K562 (cell line): ENCODE measurements at regions not wholly inside any gene's neighbourhood (a gene's known extent, or its start where the extent isn't known, plus 50 kb on each side); places are given as distances from the start of the nearest gene placed in this dataset.
"Not testable (repeated sequence)": the region's sequence is repeated elsewhere in the genome, so short reads cannot be mapped to it uniquely, and the experiment has no call there.

ENCODE experiments used
- BACH1 ChIP-seq: fragments of 200-800 bp; sonication (Bioruptor generic); IDR thresholded peaks from 2 replicates; pipeline ENCODE4 v1.6.1; 2016; ENCODE audit warnings: missing genetic modification characterization, missing compliant biosample characterization
- CEBPB ChIP-seq: fragments of 450-650 bp; IDR thresholded peaks from 2 replicates; pipeline ENCODE4 v1.6.1; 2016; ENCODE audit warnings: missing genetic modification characterization, missing compliant biosample characterization
- CREB1 ChIP-seq, 2 experiments: sonication (generic) in 1 of 2; formaldehyde crosslinking in 1 of 2; IDR thresholded peaks; 2 replicates each; pipeline versions ENCODE4 v1.6.1 to v1.8.0; 2012 to 2022; ENCODE audit warnings: inconsistent platforms in 1 of 2, mild to moderate bottlenecking in 1 of 2, missing genetic modification reagents in 1 of 2, moderate library complexity in 1 of 2
- RFX7 ChIP-seq: fragments of 250-450 bp; sonication (Bioruptor Pico); IDR thresholded peaks from 2 replicates; pipeline ENCODE4 v1.5.1; 2021; ENCODE audit warnings: mild to moderate bottlenecking
- ZNF282 ChIP-seq: sonication (generic); formaldehyde crosslinking; IDR thresholded peaks from 2 replicates; pipeline ENCODE4 v1.8.1; 2023; ENCODE audit warnings: missing genetic modification reagents
- TF ChIP-seq, protein P1 (sequence below): sonication (generic); formaldehyde crosslinking; IDR thresholded peaks from 2 replicates; pipeline ENCODE4 v1.9.0; 2022; ENCODE audit warnings: mild to moderate bottlenecking, missing genetic modification reagents
- TF ChIP-seq, protein P2 (sequence below): fragments of 450-650 bp; IDR thresholded peaks from 2 replicates; pipeline ENCODE4 v1.6.1; 2016
- TF ChIP-seq, protein P3 (sequence below), 3 experiments: IDR thresholded peaks in 2 of 3; conservative IDR thresholded peaks in 1 of 3; 2 replicates each; pipeline ENCODE4 v1.5.1; 2011 to 2012; ENCODE audit warnings: low read length in 3 of 3, mild to moderate bottlenecking in 3 of 3, control low read depth in 2 of 3, improper control_type of control experiment in 1 of 3, inconsistent platforms in 1 of 3, low read depth in 1 of 3, mixed read lengths in 1 of 3, moderate library complexity in 1 of 3; ENCODE audit not compliant: insufficient read depth in 2 of 3

DNA sequence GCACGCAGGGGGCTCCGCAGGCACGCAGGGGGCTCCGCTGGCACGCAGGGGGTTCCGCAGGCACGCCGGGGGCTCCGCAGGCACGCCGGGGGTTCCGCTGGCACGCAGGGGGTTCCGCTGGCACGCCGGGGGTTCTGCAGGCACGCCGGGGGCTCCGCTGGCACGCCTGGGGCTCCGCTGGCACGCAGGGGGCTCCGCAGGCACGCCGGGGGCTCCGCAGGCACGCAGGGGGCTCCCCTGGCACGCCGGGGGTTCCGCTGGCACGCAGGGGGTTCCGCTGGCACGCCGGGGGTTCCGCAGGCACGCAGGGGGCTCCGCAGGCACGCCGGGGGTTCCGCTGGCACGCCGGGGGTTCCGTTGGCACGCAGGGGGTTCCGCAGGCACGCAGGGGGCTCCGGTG is 138.8 kb upstream of the ALKAL2 start:
- not testable (repeated sequence) for TF ChIP-seq CREB1 (IDR thresholded peaks at IDR 0.05); CREB1 (CRISPR knock-in tag; IDR thresholded peaks at IDR 0.05); ZNF282 (CRISPR knock-in tag); RFX7; CEBPB (tag); BACH1 (tag)
- TF ChIP-seq, protein P1, sequence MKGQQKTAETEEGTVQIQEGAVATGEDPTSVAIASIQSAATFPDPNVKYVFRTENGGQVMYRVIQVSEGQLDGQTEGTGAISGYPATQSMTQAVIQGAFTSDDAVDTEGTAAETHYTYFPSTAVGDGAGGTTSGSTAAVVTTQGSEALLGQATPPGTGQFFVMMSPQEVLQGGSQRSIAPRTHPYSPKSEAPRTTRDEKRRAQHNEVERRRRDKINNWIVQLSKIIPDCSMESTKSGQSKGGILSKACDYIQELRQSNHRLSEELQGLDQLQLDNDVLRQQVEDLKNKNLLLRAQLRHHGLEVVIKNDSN, result not testable (repeated sequence)
- TF ChIP-seq, protein P2, sequence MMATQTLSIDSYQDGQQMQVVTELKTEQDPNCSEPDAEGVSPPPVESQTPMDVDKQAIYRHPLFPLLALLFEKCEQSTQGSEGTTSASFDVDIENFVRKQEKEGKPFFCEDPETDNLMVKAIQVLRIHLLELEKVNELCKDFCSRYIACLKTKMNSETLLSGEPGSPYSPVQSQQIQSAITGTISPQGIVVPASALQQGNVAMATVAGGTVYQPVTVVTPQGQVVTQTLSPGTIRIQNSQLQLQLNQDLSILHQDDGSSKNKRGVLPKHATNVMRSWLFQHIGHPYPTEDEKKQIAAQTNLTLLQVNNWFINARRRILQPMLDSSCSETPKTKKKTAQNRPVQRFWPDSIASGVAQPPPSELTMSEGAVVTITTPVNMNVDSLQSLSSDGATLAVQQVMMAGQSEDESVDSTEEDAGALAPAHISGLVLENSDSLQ, result not testable (repeated sequence)
- TF ChIP-seq, protein P3, sequence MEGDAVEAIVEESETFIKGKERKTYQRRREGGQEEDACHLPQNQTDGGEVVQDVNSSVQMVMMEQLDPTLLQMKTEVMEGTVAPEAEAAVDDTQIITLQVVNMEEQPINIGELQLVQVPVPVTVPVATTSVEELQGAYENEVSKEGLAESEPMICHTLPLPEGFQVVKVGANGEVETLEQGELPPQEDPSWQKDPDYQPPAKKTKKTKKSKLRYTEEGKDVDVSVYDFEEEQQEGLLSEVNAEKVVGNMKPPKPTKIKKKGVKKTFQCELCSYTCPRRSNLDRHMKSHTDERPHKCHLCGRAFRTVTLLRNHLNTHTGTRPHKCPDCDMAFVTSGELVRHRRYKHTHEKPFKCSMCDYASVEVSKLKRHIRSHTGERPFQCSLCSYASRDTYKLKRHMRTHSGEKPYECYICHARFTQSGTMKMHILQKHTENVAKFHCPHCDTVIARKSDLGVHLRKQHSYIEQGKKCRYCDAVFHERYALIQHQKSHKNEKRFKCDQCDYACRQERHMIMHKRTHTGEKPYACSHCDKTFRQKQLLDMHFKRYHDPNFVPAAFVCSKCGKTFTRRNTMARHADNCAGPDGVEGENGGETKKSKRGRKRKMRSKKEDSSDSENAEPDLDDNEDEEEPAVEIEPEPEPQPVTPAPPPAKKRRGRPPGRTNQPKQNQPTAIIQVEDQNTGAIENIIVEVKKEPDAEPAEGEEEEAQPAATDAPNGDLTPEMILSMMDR (IDR thresholded peaks at IDR 0.05 in 2 of 3, conservative IDR thresholded peaks at IDR 0.05 in 1 of 3; ENCODE audit: insufficient read depth in 2 of 3, low read depth in 1 of 3, low read length in 3 of 3), result not testable (repeated sequence)
